ENCODE measurements at regions not wholly inside any gene's neighbourhood (a gene's known extent, or its start where the extent isn't known, plus 50 kb on each side); places are given as distances from the start of the nearest gene placed in this dataset.

GRCh38 chr3:176824811-176825210 lies 372.5 kb downstream of the TBL1XR1 start:
- in situ Hi-C loops (cut with MboI; ENCODE audit: low pct_unique_long_range_greater_than_20kb, low sequenced_read_pairs, unreplicated experiment), result no loop called here
- TF ChIP-seq, protein P1, sequence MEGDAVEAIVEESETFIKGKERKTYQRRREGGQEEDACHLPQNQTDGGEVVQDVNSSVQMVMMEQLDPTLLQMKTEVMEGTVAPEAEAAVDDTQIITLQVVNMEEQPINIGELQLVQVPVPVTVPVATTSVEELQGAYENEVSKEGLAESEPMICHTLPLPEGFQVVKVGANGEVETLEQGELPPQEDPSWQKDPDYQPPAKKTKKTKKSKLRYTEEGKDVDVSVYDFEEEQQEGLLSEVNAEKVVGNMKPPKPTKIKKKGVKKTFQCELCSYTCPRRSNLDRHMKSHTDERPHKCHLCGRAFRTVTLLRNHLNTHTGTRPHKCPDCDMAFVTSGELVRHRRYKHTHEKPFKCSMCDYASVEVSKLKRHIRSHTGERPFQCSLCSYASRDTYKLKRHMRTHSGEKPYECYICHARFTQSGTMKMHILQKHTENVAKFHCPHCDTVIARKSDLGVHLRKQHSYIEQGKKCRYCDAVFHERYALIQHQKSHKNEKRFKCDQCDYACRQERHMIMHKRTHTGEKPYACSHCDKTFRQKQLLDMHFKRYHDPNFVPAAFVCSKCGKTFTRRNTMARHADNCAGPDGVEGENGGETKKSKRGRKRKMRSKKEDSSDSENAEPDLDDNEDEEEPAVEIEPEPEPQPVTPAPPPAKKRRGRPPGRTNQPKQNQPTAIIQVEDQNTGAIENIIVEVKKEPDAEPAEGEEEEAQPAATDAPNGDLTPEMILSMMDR (IDR thresholded peaks at IDR 0.05; ENCODE audit: extremely low read depth, insufficient read depth, missing control alignments), result no peak
- DNase-seq (ENCODE audit: low spot score), result no peak

GRCh38 chr3:176820764-176821163 lies 376.5 kb downstream of the TBL1XR1 start:
- TF ChIP-seq, protein P1 (IDR thresholded peaks at IDR 0.05; ENCODE audit: extremely low read depth, insufficient read depth, missing control alignments), result no peak
- in situ Hi-C loops (cut with MboI; ENCODE audit: low pct_unique_long_range_greater_than_20kb, low sequenced_read_pairs, unreplicated experiment), result no loop called here
- no peak for DNase-seq (ENCODE audit: low spot score)

DNA sequence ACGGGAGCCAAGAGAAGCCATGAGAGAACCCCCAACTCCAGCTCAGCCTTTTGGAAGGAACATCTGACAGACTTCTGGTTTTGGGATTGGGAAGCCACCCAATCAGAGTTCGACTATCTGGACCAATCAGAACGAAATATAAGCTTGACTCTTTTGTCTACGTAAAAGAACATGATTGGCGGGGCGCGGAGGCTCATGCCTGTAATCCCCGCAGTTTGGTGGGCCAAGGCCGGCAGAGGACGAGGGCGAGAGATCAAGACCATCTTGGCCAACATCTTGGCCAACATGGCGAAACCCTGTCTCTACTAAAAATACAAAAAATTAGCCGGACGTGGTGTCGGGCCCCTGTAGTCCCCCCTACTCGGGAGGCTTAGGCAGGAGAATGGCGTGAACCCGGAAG lies 380.3 kb downstream of the TBL1XR1 start:
- no peak for DNase-seq (ENCODE audit: low spot score)
- in situ Hi-C loops (cut with MboI; ENCODE audit: low pct_unique_long_range_greater_than_20kb, low sequenced_read_pairs, unreplicated experiment), result no loop called here
- TF ChIP-seq, protein P1 (IDR thresholded peaks at IDR 0.05; ENCODE audit: extremely low read depth, insufficient read depth, missing control alignments), result no peak

- peak; percentile 41 for DNase-seq (ENCODE audit: low spot score)
- in situ Hi-C loops (cut with MboI; ENCODE audit: low pct_unique_long_range_greater_than_20kb, low sequenced_read_pairs, unreplicated experiment), result no loop called here
Measured at GRCh38 chr3:176814285-176814684, 383.0 kb downstream of the TBL1XR1 start.

DNA sequence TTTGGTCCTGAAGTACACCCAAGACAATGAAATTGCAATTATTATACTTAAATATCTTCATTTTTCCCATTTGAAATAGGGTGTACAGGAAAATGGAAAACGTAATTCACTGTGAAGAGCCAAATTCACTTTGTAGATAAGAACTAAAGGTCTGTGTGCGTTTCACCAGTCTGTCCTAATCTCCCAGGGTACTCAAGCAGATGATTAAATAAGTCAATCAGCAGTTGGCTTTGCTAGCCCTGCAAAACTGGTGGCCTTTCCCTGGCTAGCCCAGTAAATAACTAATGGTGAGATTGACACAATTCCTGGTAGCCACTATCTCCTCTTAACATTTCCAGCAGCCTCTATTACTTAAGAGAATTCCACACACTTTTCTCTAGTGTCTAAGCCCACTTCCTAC lies 389.3 kb downstream of the TBL1XR1 start:
- DNase-seq (ENCODE audit: low spot score), result no peak
- in situ Hi-C loops (cut with MboI; ENCODE audit: low pct_unique_long_range_greater_than_20kb, low sequenced_read_pairs, unreplicated experiment), result no loop called here
- TF ChIP-seq, protein P1 (IDR thresholded peaks at IDR 0.05; ENCODE audit: extremely low read depth, insufficient read depth, missing control alignments), result no peak

More at GRCh38 chr3:176814285-176814684, 383.0 kb downstream of the TBL1XR1 start:
- TF ChIP-seq, protein P1 (IDR thresholded peaks at IDR 0.05; ENCODE audit: extremely low read depth, insufficient read depth, missing control alignments), result peak; percentile 50

GRCh38 chr3:176799675-176800074 lies 397.6 kb downstream of the TBL1XR1 start:
- no peak for DNase-seq (ENCODE audit: low spot score)
- in situ Hi-C loops (cut with MboI; ENCODE audit: low pct_unique_long_range_greater_than_20kb, low sequenced_read_pairs, unreplicated experiment), result no loop called here

More at GRCh38 chr3:176799675-176800074, 397.6 kb downstream of the TBL1XR1 start:
- TF ChIP-seq, protein P1 (IDR thresholded peaks at IDR 0.05; ENCODE audit: extremely low read depth, insufficient read depth, missing control alignments), result no peak

Data from GM13977 (cell line).